ENCODE measurements at regions not wholly inside any gene's neighbourhood (a gene's known extent, or its start where the extent isn't known, plus 50 kb on each side); places are given as distances from the start of the nearest gene placed in this dataset.

DNA sequence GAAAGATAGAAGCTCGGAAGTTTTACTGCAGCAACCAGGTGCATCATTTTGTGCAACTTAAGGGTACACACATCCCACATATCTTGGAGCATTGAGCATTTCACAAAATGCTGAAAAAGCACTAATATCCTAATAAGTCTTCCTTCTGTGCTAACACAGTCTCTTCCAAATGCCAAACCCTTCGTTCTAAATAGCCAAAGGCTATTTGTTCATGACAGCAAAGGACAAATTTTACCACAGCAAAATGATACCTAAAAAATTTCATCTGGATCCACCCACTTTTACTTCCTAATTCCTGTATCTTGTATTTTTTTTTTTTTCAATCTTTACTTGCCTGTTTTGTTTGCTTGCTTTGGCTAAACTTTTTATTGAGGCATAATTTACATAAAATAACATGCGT is 435.0 kb downstream of the RND3 start:
- Histone ChIP-seq H3K27me3 (ENCODE audit: low read depth, low read length) (peaks cover 47% of the 10 kb centered on the region), H3K4me2 (ENCODE audit: low read length) (no peak overlapping the region), H3K27ac (ENCODE audit: low read length) (no peak overlapping the region), H3K4me1 (ENCODE audit: low read length) (peaks cover 13% of the 10 kb centered on the region), H3K79me2 (ENCODE audit: low read length) (no peaks in the 10 kb centered on the region), H2AFZ (ENCODE audit: low read depth, low read length) (no peak overlapping the region), H3K9me3 (ENCODE audit: insufficient read depth, low read length) (no peaks in the 10 kb centered on the region), H3K9ac (ENCODE audit: low read length) (no peak overlapping the region), H3K36me3 (replicated peaks; ENCODE audit: low read depth, low read length) (no peaks in the 10 kb centered on the region), H3K4me3 (ENCODE audit: low read length) (no peak overlapping the region), H4K20me1 (ENCODE audit: insufficient read depth, low read length) (peaks cover 3% of the 10 kb centered on the region; the same call in 1 of the 2 replicates)
- no peak for TF ChIP-seq EZH2phosphoT487 (IDR thresholded peaks at IDR 0.05; ENCODE audit: low read depth)
- TF ChIP-seq, protein P1, sequence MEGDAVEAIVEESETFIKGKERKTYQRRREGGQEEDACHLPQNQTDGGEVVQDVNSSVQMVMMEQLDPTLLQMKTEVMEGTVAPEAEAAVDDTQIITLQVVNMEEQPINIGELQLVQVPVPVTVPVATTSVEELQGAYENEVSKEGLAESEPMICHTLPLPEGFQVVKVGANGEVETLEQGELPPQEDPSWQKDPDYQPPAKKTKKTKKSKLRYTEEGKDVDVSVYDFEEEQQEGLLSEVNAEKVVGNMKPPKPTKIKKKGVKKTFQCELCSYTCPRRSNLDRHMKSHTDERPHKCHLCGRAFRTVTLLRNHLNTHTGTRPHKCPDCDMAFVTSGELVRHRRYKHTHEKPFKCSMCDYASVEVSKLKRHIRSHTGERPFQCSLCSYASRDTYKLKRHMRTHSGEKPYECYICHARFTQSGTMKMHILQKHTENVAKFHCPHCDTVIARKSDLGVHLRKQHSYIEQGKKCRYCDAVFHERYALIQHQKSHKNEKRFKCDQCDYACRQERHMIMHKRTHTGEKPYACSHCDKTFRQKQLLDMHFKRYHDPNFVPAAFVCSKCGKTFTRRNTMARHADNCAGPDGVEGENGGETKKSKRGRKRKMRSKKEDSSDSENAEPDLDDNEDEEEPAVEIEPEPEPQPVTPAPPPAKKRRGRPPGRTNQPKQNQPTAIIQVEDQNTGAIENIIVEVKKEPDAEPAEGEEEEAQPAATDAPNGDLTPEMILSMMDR (IDR thresholded peaks at IDR 0.05; ENCODE audit: low read depth, low read length) = no peak

DNA sequence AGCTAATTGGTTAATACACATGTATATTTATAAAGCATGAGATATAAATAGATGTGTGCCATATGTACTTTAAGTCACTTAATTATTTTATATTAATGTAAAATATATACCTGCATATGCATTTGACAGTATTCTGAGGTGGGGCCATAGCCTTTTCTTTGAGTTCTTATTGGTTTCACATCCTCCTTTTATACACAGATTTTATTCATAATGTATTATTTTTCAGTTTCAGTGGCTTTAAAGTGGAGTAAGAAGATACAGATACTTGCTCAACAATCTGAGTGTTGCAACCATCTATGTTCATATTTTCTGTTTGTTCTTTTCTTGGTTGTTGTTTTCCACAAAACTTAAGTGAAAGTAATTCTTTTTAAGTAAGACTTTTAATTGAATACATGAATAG is 436.5 kb downstream of the RND3 start:
- no peaks in the 10 kb centered on the region for H3K36me3 ChIP-seq (replicated peaks; ENCODE audit: low read depth, low read length)
- no peak overlapping the region for H3K9ac ChIP-seq (ENCODE audit: low read length)
- H3K79me2 ChIP-seq (ENCODE audit: low read length) = no peaks in the 10 kb centered on the region
- no peak overlapping the region for H2AFZ ChIP-seq (ENCODE audit: low read depth, low read length)
- H3K4me2 ChIP-seq (ENCODE audit: low read length) = no peak overlapping the region
- H3K4me1 ChIP-seq (ENCODE audit: low read length) = peaks cover 15% of the 10 kb centered on the region
- H4K20me1 ChIP-seq (ENCODE audit: insufficient read depth, low read length) = peaks cover 3% of the 10 kb centered on the region; the same call in 1 of the 2 replicates
- H3K27ac ChIP-seq (ENCODE audit: low read length) = no peak overlapping the region
- peaks cover 62% of the 10 kb centered on the region for H3K27me3 ChIP-seq (ENCODE audit: low read depth, low read length)
- TF ChIP-seq EZH2phosphoT487 (IDR thresholded peaks at IDR 0.05; ENCODE audit: low read depth) = no peak
- TF ChIP-seq, protein P1 (IDR thresholded peaks at IDR 0.05; ENCODE audit: low read depth, low read length) = no peak
- H3K4me3 ChIP-seq (ENCODE audit: low read length) = no peak overlapping the region
- H3K9me3 ChIP-seq (ENCODE audit: insufficient read depth, low read length) = no peaks in the 10 kb centered on the region

GRCh38 chr2:150050036-150050435 is 437.4 kb downstream of the RND3 start:
- H3K27me3 ChIP-seq (ENCODE audit: low read depth, low read length) = peaks cover 62% of the 10 kb centered on the region
- no peak overlapping the region for H3K4me2 ChIP-seq (ENCODE audit: low read length)
- H3K9me3 ChIP-seq (ENCODE audit: insufficient read depth, low read length) = no peaks in the 10 kb centered on the region
- no peaks in the 10 kb centered on the region for H3K36me3 ChIP-seq (replicated peaks; ENCODE audit: low read depth, low read length)
- H2AFZ ChIP-seq (ENCODE audit: low read depth, low read length) = no peak overlapping the region
- H3K9ac ChIP-seq (ENCODE audit: low read length) = no peak overlapping the region
- H3K4me1 ChIP-seq (ENCODE audit: low read length) = peaks cover 21% of the 10 kb centered on the region
- no peak overlapping the region for H3K4me3 ChIP-seq (ENCODE audit: low read length)
- no peaks in the 10 kb centered on the region for H3K79me2 ChIP-seq (ENCODE audit: low read length)
- no peak overlapping the region for H3K27ac ChIP-seq (ENCODE audit: low read length)
- peaks cover 3% of the 10 kb centered on the region; the same call in 1 of the 2 replicates for H4K20me1 ChIP-seq (ENCODE audit: insufficient read depth, low read length)
- no peak for TF ChIP-seq EZH2phosphoT487 (IDR thresholded peaks at IDR 0.05; ENCODE audit: low read depth)
- TF ChIP-seq, protein P1 (IDR thresholded peaks at IDR 0.05; ENCODE audit: low read depth, low read length) = no peak

DNA sequence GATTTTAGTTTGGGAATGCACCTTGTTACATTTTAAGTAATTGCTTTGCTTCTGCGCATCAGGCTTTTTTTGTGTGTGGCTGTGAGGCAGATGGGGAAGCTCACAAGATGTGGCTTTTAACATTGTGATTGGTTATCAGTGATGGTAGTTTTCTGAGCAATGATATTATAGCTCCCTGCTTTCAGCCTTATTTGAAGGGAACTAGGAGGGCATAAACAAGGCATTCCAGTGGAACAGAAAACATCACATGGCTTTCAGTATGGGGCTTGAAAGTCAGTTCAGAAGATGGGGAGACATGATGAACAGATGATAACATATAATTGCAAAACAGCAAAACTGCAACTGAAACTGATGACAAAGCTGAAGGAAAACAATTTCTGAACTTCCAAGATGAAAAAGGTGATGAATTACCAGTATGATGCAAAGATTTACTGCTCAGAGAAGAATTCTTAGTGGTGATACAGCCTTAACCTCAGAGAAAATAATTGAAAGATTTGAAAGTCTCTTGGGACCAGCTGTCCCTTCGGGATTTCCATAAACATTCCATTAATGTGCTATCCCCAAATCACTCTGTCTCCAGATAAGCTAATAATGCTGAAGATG is 439.7 kb downstream of the RND3 start:
- H3K27me3 ChIP-seq (ENCODE audit: low read depth, low read length) = peaks cover 59% of the 10 kb centered on the region
- TF ChIP-seq EZH2phosphoT487 (IDR thresholded peaks at IDR 0.05; ENCODE audit: low read depth) = no peak
- TF ChIP-seq, protein P1 (IDR thresholded peaks at IDR 0.05; ENCODE audit: low read depth, low read length) = no peak
- peaks cover 21% of the 10 kb centered on the region for H3K4me1 ChIP-seq (ENCODE audit: low read length)
- no peak overlapping the region for H3K4me3 ChIP-seq (ENCODE audit: low read length)
- H3K4me2 ChIP-seq (ENCODE audit: low read length) = no peak overlapping the region
- no peak overlapping the region for H3K27ac ChIP-seq (ENCODE audit: low read length)
- no peaks in the 10 kb centered on the region for H3K36me3 ChIP-seq (replicated peaks; ENCODE audit: low read depth, low read length)
- H3K9me3 ChIP-seq (ENCODE audit: insufficient read depth, low read length) = no peaks in the 10 kb centered on the region
- H4K20me1 ChIP-seq (ENCODE audit: insufficient read depth, low read length) = peaks cover 3% of the 10 kb centered on the region; the same call in 1 of the 2 replicates
- no peaks in the 10 kb centered on the region for H3K79me2 ChIP-seq (ENCODE audit: low read length)
- no peak overlapping the region for H3K9ac ChIP-seq (ENCODE audit: low read length)
- H2AFZ ChIP-seq (ENCODE audit: low read depth, low read length) = no peak overlapping the region
